ENCODE measurements at regions not wholly inside any gene's neighbourhood (a gene's known extent, or its start where the extent isn't known, plus 50 kb on each side); places are given as distances from the start of the nearest gene placed in this dataset.

GRCh38 chr2:59974051-59974766 is 579.2 kb downstream of the BCL11A start:
- DNase-seq (ENCODE audit: low read depth), result no peak

- no peak for DNase-seq (ENCODE audit: low read depth)
These were observed 584.3 kb downstream of the BCL11A start for GRCh38 chr2:59969161-59969560.

DNA sequence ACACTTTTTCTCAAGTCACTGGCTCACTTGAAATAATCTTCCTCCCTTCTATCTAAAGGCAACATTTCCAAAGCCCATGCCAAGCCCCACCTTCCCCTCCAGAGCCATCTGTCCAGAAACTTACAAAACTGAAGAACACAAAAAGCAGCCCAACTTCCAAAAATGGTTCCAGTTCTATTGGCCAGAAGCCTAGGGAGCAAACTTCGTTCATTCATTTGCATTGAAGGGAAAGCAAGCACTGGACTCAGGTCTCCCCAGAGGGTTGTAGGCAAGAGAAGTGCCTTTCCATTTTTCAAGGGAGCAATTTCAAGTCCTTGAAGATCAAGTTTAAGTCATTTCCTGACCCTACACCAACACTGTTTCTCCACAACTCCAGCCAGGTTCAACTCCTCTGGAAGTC is 585.0 kb downstream of the BCL11A start:
- DNase-seq (ENCODE audit: low read depth), result no peak

DNA sequence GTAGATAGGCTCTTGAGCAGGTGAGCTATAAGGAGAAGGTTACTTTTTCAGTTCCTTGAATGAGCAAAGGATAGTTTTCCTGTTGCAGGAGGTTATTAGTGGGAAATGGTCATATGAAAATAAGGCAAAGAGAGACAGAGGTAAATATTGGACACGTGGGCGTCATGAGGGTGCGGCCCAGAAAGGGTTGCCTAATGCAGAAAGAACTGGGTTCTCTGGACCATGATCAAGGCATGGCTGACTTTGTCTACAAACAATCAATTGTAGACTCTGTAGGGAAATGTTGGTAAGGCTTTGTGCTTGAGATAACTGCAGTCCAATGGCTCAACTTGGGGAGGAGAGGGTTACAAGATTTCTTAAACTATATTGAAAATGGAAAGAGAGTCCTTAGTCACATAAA is 585.8 kb downstream of the BCL11A start:
- DNase-seq (ENCODE audit: low read depth), result no peak

DNA sequence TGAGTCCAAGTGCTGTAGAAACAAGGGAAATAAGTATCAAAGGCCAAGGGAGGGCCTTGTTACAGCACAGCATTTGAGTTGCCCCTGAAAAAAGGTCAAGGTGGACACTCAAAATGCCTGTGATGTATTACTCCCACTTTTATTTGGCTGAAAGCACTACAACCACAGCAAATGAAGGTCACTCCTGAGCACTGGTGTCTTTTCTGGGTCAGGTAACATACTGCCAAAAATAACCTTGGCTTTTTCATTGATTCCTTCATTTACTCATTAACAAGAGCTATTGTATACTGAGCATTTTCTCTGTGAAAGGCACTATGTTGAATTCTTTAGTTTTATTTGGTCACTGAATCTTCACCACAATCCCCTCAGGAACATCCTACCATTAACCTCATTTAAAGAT is 590.3 kb downstream of the BCL11A start:
- no peak for DNase-seq (ENCODE audit: low read depth)

GRCh38 chr2:59961746-59962145 is 591.7 kb downstream of the BCL11A start:
- DNase-seq (ENCODE audit: low read depth), result no peak

- no peak for DNase-seq (ENCODE audit: low read depth)
These were observed 593.5 kb downstream of the BCL11A start for GRCh38 chr2:59959944-59960343.

DNA sequence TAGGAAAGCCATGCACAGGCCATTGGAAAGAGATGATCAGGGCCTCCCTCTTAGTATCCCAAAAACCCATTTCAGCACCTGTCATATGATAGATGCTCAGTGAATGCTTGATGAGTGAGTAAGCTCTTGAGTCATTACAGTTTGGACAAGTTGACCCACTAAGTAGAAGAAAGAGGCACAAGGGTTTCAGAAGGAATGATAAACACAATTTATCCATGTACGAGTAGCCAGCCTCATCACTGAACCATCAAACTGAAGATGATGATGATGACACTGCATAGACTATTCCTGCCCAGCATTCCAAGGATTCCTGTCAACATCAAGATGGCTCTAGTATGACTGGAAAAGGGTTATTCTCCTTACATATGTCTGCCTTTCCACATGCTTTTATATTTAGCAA is 596.0 kb downstream of the BCL11A start:
- DNase-seq (ENCODE audit: low read depth), result no peak

DNA sequence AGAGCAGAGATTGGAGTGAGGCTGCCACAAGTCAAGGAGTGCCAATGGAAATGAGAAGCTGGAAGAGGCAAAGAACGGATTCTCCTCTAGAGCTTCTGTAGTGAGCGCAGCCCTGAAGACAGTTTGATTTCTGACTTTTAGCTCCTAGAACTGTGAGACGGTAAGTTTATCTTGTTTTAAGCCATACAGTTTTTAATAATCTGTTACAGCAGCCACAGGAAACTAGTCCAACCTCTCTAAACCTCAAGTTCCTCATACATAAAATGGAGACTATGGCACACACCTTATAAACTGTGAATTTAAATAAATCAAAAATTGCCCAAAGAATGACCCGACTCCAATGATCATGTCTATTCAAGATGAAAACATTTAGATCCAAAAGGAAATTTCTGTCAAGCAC is 596.5 kb downstream of the BCL11A start:
- no peak for DNase-seq (ENCODE audit: low read depth)

DNA sequence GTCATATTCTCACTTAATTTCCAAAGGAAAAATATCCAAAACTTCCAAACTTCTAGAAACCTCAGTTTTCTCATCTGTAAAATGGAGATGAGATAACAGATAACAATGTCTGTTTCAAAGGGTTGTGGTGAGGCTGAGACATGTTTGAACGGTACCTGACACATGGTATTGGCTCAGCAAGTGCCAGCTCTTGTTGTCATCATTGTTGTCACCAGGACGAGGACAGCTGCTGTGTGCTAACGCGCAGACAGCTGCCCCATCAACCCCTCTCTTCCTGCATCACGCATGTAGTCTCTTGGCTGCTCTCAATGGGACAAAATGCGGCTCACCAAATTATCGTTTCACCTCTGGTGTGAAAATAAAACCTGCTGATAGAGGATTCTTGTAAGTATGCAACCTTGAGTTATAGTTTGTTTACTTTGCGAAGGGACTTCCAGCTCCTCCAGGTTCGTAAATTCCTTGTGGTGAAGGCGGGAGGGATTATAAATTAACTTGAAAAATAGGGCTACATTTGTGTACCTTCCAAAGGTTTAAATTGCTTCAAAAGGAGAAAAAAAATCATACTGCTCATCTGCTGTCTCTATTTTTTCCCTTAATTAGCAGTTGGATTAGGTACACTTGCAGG is 605.4 kb downstream of the BCL11A start:
- DNase-seq (ENCODE audit: low read depth), result no peak

DNA sequence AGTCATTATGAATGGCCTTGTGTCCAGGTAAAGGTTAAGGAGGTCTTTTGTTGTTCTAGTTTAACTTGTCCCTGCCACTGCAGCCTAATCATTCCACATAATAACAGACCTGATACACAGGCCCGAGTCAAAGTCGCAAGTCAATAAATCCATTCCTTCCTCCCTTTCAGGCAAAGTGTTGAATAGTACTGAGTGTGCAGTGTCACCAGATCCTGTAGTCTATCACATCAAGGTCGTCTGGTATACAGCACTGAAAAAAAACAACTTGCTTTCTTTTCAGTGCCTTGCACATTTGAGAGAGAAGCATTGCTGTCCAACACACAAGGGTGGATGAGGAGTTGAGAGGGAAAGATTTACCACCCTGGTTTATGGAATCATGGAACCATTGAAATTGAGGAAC is 606.2 kb downstream of the BCL11A start:
- no peak for DNase-seq (ENCODE audit: low read depth)

DNA sequence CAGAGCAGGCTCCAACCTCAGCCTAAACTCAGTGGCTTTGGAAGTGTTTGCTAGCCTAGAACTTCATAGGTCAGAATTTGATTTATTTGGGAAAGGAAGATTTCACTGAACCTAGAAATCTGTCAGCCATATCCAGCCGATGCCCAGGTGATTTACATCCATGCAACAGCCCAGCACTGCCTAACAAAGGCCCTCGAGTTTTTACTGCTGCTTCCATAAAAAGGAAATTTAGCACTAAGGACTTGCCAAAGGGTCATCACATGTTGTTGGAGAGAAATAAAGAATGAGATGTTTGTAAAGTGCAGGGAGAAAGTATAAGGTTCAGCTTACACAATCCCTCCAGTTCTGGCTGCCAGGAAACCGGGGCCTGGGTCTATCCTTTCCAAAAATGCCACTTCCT is 614.2 kb downstream of the BCL11A start:
- DNase-seq (ENCODE audit: low read depth), result no peak

GRCh38 chr2:59938181-59938580 is 615.3 kb downstream of the BCL11A start:
- DNase-seq (ENCODE audit: low read depth), result no peak

GRCh38 chr2:59936048-59936447 is 617.4 kb downstream of the BCL11A start:
- DNase-seq (ENCODE audit: low read depth), result no peak

- DNase-seq (ENCODE audit: low read depth), result no peak
These were observed 618.4 kb downstream of the BCL11A start for GRCh38 chr2:59935005-59935404.

GRCh38 chr2:59933948-59934347 is 619.5 kb downstream of the BCL11A start:
- DNase-seq (ENCODE audit: low read depth), result no peak

DNA sequence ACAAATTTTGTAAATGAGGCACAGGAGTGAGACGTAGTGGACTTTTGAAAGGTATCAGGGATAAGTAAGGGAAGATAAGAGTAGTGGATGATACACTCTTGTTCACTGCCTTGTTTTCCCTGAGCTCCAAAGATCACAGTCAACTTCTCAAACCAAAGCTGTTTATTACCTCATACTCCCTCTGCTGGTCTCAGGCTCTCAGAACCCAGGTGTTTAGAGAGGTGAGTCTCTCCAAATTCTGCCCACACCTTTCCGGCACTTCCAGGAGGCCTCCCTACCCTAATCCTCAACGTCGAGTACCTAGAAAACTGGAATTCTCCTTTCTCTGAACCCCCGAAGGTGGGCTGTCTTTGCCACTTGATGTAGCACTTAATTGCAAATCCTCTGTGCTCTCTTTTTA is 621.1 kb downstream of the BCL11A start:
- no peak for DNase-seq (ENCODE audit: low read depth)

DNA sequence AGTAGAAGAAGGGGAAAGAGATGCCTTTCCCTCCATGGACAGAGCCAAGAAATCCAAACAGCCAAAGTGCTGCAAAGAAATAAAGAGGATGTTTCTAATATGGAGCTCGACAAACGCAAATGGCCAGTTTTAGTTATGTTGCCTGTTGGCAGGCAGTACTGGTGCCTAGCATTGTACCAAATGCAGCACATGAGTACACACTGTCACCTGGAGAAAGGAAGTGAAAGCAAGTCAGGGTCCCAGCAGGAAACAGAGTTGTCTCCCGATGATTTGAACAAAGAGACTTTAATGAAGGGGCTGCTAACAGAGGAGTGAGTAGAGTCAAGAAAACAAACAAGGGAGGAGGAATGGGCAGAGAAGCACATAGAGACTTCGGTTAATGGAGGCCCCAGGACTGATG is 623.0 kb downstream of the BCL11A start:
- no peak for DNase-seq (ENCODE audit: low read depth)

DNA sequence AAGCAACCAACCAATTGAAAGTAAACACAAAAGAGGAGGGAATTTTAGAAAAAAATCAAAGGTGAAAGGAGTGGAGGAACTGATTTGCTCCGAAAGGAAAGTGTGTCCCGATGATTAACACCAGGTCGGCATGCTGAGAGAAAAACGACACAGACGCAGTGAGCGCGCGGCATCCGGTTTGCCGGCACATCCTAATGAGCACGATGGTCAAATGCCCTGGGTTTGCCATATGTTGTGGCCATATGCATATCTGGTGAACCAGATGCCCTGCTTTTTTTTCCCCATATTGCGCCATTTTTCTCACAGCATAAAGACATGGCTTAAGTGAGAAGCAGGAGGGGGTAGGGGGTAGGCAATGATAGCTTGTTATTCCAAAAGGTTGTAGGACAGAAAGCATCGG is 626.7 kb downstream of the BCL11A start:
- no peak for DNase-seq (ENCODE audit: low read depth)

DNA sequence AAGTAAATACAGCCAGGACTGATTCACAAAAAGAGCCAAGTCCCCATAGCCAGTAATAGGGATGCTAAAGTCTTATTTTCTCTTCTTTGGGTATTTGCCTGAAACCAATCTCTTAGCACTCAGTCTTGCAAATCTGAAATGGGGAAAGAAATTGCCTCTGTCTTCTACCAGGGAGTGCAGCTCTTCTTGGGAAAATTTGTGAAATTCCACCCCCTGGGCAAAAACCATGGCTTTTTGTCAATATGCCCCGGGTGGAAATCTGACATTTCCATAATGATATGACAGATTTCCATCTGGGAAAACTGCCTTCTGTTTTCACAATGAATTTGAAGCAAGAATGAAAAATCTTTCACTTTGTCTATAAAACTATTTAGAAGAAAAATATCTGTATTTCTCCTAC is 628.1 kb downstream of the BCL11A start:
- DNase-seq (ENCODE audit: low read depth), result no peak

DNA sequence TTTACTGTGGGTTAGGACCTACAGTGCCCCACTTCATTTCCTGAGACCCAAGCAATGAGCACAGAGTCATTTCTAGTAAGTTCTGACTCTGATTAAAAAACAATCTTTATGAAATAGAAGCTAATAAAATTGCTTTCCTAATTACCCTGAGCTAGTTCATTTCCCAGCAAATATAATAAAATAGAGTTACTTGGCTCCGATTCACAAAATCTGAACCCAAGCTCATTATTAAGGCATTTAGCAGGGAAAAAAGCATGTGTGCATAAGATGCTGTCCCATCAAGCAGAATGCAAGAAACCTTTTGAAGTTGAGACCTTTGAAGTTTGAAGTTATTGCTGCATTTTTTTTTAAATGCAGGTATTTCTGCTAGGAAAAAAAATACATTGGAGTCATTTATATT is 629.1 kb downstream of the BCL11A start:
- DNase-seq (ENCODE audit: low read depth), result no peak

GRCh38 chr2:59922450-59922849 is 631.0 kb downstream of the BCL11A start:
- DNase-seq (ENCODE audit: low read depth), result no peak

- DNase-seq (ENCODE audit: low read depth), result no peak
These were observed 631.7 kb downstream of the BCL11A start for GRCh38 chr2:59921743-59922142.

- no peak for DNase-seq (ENCODE audit: low read depth)
These were observed 632.5 kb downstream of the BCL11A start for GRCh38 chr2:59920961-59921360.

Measured in CMK (cell line).